SU-DHL-6 (cell line): ENCODE measurements at regions not wholly inside any gene's neighbourhood (a gene's known extent, or its start where the extent isn't known, plus 50 kb on each side); places are given as distances from the start of the nearest gene placed in this dataset.

ENCODE experiments used
- EZH2phosphoT487 ChIP-seq: fragments of 200-600 bp; sonication (generic), shearing (Covaris generic); conservative IDR thresholded peaks from 2 replicates; pipeline ENCODE4 v1.6.1; 2018; ENCODE audit warnings: mild to moderate bottlenecking, antibody characterized with exemption, low read length, moderate library complexity, mixed read lengths
- TF ChIP-seq, protein P1 (sequence below): fragments of 200-600 bp; sonication (generic); IDR thresholded peaks from one replicate; pipeline ENCODE4 v1.5.1; 2017; ENCODE audit warnings: antibody characterized with exemption, mild to moderate bottlenecking, low read length, moderate library complexity; ENCODE audit not compliant: insufficient read depth, poor library complexity, severe bottlenecking

DNA sequence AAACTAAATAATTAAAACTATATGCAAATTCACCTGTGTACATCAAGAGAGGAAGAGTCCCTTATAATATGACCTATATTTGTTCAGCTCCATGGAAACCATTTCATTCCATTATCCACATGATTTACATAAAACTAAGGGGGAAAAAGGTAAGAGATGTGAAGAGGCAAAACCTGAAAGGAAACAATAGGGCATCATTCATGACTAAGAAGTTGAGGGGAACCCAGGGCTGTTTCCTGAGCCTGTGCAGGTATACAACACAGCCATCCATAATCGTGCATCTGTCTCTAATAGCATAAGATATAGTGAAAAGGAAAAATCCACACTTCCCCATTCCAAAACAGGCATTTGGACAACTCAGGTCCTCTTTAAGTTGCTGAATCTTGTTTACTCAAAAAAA lies 151.3 kb downstream of the NR4A2 start:
- TF ChIP-seq, protein P1, sequence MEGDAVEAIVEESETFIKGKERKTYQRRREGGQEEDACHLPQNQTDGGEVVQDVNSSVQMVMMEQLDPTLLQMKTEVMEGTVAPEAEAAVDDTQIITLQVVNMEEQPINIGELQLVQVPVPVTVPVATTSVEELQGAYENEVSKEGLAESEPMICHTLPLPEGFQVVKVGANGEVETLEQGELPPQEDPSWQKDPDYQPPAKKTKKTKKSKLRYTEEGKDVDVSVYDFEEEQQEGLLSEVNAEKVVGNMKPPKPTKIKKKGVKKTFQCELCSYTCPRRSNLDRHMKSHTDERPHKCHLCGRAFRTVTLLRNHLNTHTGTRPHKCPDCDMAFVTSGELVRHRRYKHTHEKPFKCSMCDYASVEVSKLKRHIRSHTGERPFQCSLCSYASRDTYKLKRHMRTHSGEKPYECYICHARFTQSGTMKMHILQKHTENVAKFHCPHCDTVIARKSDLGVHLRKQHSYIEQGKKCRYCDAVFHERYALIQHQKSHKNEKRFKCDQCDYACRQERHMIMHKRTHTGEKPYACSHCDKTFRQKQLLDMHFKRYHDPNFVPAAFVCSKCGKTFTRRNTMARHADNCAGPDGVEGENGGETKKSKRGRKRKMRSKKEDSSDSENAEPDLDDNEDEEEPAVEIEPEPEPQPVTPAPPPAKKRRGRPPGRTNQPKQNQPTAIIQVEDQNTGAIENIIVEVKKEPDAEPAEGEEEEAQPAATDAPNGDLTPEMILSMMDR = no peak
- no peak for TF ChIP-seq EZH2phosphoT487
